Activated B cell treated with CpG ODN at 0.5 μM for 24 hours (primary cell): ENCODE measurements at regions not wholly inside any gene's neighbourhood (a gene's known extent, or its start where the extent isn't known, plus 50 kb on each side); places are given as distances from the start of the nearest gene placed in this dataset.

Source experiments
- ATAC-seq: fragments of 200-7000 bp; cut with Tn5 transposase; one replicate; pipeline ENCODE4 v1.10.0; 2021; ENCODE audit warnings: low read depth, mild to moderate bottlenecking, moderate library complexity
- CTCF ChIA-PET: fragments of 350-600 bp; sonication (Branson Sonifier 250); formaldehyde crosslinking; loops from one replicate; lab custom pipeline; 2021; ENCODE audit warnings: antibody characterized with exemption; lab: Charles Lee
- POLR2A ChIA-PET: fragments of 350-600 bp; sonication (Branson Sonifier 250); formaldehyde crosslinking; loops from one replicate; lab custom pipeline; 2021; ENCODE audit warnings: antibody characterized with exemption; lab: Charles Lee
- DNase-seq: peaks from one replicate; pipeline ENCODE4 v3.0.0; 2022
- H3K27ac Mint-ChIP-seq: one replicate; pipeline ENCODE4 v1.8.0; 2020; ENCODE audit warnings: mixed read lengths
- H3K27me3 Mint-ChIP-seq: one replicate; pipeline ENCODE4 v1.8.0; 2021; ENCODE audit warnings: mixed read lengths
- H3K36me3 Mint-ChIP-seq: one replicate; pipeline ENCODE4 v1.8.0; 2021; ENCODE audit warnings: low read depth, mixed read lengths
- H3K4me1 Mint-ChIP-seq: one replicate; pipeline ENCODE4 v1.8.0; 2021; ENCODE audit warnings: mixed read lengths
- H3K4me3 Mint-ChIP-seq: one replicate; pipeline ENCODE4 v1.8.0; 2020; ENCODE audit warnings: mild to moderate bottlenecking, mixed read lengths
- H3K9me3 Mint-ChIP-seq: one replicate; pipeline ENCODE4 v1.8.0; 2020; ENCODE audit warnings: mixed read lengths
- CTCF ChIP-seq: fragments of 200-600 bp; IDR thresholded peaks from one replicate; pipeline ENCODE4 v1.8.0; 2022; ENCODE audit warnings: antibody characterized with exemption, mild to moderate bottlenecking
- intact Hi-C: fragments of 100-400 bp; cut with micrococcal nuclease; formaldehyde crosslinking; loops from one replicate; pipeline ENCODE4 v1.15.1; 2024

DNA sequence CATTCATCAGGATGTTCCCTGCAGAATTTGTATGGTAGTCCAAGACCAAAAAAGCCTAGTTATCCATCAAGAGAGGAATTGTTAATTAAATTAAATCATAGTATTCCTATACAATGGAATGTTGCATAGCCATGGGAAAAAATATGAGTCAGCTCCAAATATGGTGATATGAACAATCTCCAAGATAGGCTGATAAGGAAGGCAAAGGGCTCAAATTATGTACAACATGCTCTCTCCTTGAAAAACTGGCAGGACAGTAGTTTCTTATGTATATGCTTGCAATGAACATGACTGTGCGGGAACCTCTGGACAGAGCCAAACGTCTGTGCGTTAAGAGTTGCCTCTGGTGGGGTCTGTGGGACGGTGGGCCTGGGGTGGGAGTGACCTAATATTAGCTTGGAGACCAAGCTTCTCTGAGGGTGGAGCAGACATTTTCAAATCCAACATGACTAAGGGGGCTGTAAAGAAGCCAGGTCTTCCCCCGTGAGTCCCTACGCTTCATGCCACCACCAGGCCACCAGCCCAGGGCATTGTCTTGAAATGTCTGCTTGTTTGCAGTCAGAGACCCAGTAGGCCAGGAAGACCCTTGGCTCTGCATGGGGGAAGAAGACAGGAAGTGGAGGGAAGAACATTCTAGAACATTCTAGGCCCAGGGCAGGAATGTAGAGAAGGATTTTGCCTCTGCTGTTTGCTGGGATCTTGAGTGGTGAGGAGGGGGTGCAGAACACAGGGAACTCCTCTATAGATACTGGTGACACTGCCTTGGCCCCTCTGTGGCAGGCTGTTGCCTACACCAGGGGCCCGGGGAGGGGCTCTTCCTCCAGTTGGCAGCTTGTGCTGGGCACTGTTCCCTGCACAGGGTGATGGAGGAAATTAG lies 244.0 kb upstream of the HS6ST1 start:
- ChIA-PET POLR2A (no interaction called here), CTCF (no interaction called here)
- DNase-seq (no peak), ATAC-seq (no peak)
- intact Hi-C loops = no loop called here
- peaks cover 3% of the 10 kb centered on the region for H3K27me3 Mint-ChIP-seq
- H3K36me3 Mint-ChIP-seq = no peaks in the 10 kb centered on the region
- H3K4me1 Mint-ChIP-seq = no peaks in the 10 kb centered on the region
- no peak overlapping the region for H3K4me3 Mint-ChIP-seq
- TF ChIP-seq CTCF = no peak
- no peaks in the 10 kb centered on the region for H3K9me3 Mint-ChIP-seq
- no peak overlapping the region for H3K27ac Mint-ChIP-seq

GRCh38 chr2:128563348-128563687 lies 244.7 kb upstream of the HS6ST1 start:
- ATAC-seq (no peak), DNase-seq (no peak)
- no peak for TF ChIP-seq CTCF
- intact Hi-C loops = no loop called here
- Mint-ChIP-seq H3K9me3 (no peaks in the 10 kb centered on the region), H3K36me3 (no peaks in the 10 kb centered on the region), H3K4me1 (no peaks in the 10 kb centered on the region), H3K4me3 (no peak overlapping the region), H3K27ac (no peak overlapping the region), H3K27me3 (peaks cover 3% of the 10 kb centered on the region)
- POLR2A ChIA-PET = no interaction called here
- CTCF ChIA-PET = no interaction called here

GRCh38 chr2:128564131-128564530 lies 245.5 kb upstream of the HS6ST1 start:
- CTCF ChIA-PET = no interaction called here
- Mint-ChIP-seq H3K27ac (no peak overlapping the region), H3K27me3 (peaks cover 3% of the 10 kb centered on the region), H3K36me3 (no peaks in the 10 kb centered on the region), H3K9me3 (no peaks in the 10 kb centered on the region), H3K4me3 (no peak overlapping the region), H3K4me1 (no peaks in the 10 kb centered on the region)
- POLR2A ChIA-PET = no interaction called here
- ATAC-seq (no peak), DNase-seq (no peak)
- intact Hi-C loops = no loop called here
- TF ChIP-seq CTCF = no peak

- H3K36me3 Mint-ChIP-seq = no peaks in the 10 kb centered on the region
- TF ChIP-seq CTCF = no peak
- H3K27ac Mint-ChIP-seq = no peak overlapping the region
- peaks cover 3% of the 10 kb centered on the region for H3K27me3 Mint-ChIP-seq
- DNase-seq (no peak), ATAC-seq (no peak)
- POLR2A ChIA-PET = no interaction called here
- H3K9me3 Mint-ChIP-seq = no peaks in the 10 kb centered on the region
- no peaks in the 10 kb centered on the region for H3K4me1 Mint-ChIP-seq
- CTCF ChIA-PET = no interaction called here
- H3K4me3 Mint-ChIP-seq = no peak overlapping the region
- intact Hi-C loops = no loop called here
Measured at GRCh38 chr2:128564551-128564950, 245.9 kb upstream of the HS6ST1 start.

GRCh38 chr2:128565441-128565840 lies 246.8 kb upstream of the HS6ST1 start:
- ChIA-PET POLR2A (no interaction called here), CTCF (no interaction called here)
- no peaks in the 10 kb centered on the region for H3K36me3 Mint-ChIP-seq
- peaks cover 3% of the 10 kb centered on the region for H3K27me3 Mint-ChIP-seq
- no peak for TF ChIP-seq CTCF
- ATAC-seq (no peak), DNase-seq (no peak)
- H3K9me3 Mint-ChIP-seq = no peaks in the 10 kb centered on the region
- H3K4me1 Mint-ChIP-seq = no peaks in the 10 kb centered on the region
- H3K27ac Mint-ChIP-seq = no peak overlapping the region
- no peak overlapping the region for H3K4me3 Mint-ChIP-seq
- intact Hi-C loops = no loop called here
